Left hindlimb (tissue), 1 donor: ENCODE measurements at regions not wholly inside any gene's neighbourhood (a gene's known extent, or its start where the extent isn't known, plus 50 kb on each side); places are given as distances from the start of the nearest gene placed in this dataset.

Experiments used
- DNase-seq: peaks from one replicate; pipeline ENCODE4 v3.0.0-alpha.2; 2018

GRCh38 chr4:4594285-4594920 is 52.6 kb upstream of the STX18 start:
- peak; percentile 54 for DNase-seq

- no peak for DNase-seq
These were observed 51.9 kb upstream of the STX18 start for GRCh38 chr4:4593596-4594284.

GRCh38 chr4:4592414-4592813 is 50.6 kb upstream of the STX18 start:
- no peak for DNase-seq
